GM10266 (cell line): ENCODE measurements at regions not wholly inside any gene's neighbourhood (a gene's known extent, or its start where the extent isn't known, plus 50 kb on each side); places are given as distances from the start of the nearest gene placed in this dataset.

Experiments used
- DNase-seq: peaks from one replicate; pipeline ENCODE4 v3.0.0; 2012; ENCODE audit errors: extremely low spot score
- CTCF ChIP-seq: IDR thresholded peaks from 2 replicates; pipeline ENCODE4 v1.5.1; 2012; ENCODE audit warnings: mild to moderate bottlenecking, low read depth; ENCODE audit not compliant: control insufficient read depth, insufficient read depth; ENCODE audit errors: missing control alignments

- no peak for TF ChIP-seq CTCF
- no peak for DNase-seq
These were observed 1122.3 kb downstream of the BRD1 start for GRCh38 chr22:48705159-48705916.

GRCh38 chr22:48704335-48704734, 1123.3 kb downstream of the BRD1 start:
- DNase-seq: no peak
- no peak for TF ChIP-seq CTCF

GRCh38 chr22:48703265-48703941, 1124.3 kb downstream of the BRD1 start:
- DNase-seq: no peak
- TF ChIP-seq CTCF: no peak

GRCh38 chr22:48702573-48703264, 1125.0 kb downstream of the BRD1 start:
- DNase-seq: no peak
- no peak for TF ChIP-seq CTCF

- no peak for DNase-seq
- TF ChIP-seq CTCF: no peak
These were observed 1126.2 kb downstream of the BRD1 start for GRCh38 chr22:48701296-48702030.

GRCh38 chr22:48700566-48701295, 1126.9 kb downstream of the BRD1 start:
- DNase-seq: no peak
- TF ChIP-seq CTCF: no peak
